ENCODE measurements at regions not wholly inside any gene's neighbourhood (a gene's known extent, or its start where the extent isn't known, plus 50 kb on each side); places are given as distances from the start of the nearest gene placed in this dataset.

DNA sequence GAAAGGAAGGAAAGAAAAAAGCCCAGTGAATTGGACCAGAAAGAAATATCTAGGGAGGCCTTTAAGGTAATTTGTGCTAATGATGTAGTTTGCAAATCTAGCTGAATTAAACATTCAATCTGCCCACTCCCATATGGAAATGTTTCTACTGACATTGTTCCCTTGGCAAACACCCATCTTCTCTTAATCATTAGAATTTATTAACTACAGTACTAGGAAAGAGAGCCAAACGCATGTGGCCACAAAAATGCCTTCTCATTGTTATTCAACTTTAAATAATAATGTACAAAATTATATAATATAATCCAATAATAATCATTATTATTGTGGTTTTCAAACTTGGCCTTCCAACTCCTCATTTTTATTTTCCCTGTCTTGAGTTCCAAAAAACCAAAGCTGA is 234.7 kb downstream of the NHLRC3 start:
- no peaks in the 10 kb centered on the region for H3K36me3 Mint-ChIP-seq (ENCODE audit: low read depth)
- H3K27ac Mint-ChIP-seq: no peak overlapping the region
- no peaks in the 10 kb centered on the region for H3K9me3 Mint-ChIP-seq
- ATAC-seq (no peak), DNase-seq (no peak)
- no peaks in the 10 kb centered on the region for H3K4me1 Mint-ChIP-seq
- H3K4me3 Mint-ChIP-seq: no peak overlapping the region
- H3K27me3 Mint-ChIP-seq: peaks cover 20% of the 10 kb centered on the region

DNA sequence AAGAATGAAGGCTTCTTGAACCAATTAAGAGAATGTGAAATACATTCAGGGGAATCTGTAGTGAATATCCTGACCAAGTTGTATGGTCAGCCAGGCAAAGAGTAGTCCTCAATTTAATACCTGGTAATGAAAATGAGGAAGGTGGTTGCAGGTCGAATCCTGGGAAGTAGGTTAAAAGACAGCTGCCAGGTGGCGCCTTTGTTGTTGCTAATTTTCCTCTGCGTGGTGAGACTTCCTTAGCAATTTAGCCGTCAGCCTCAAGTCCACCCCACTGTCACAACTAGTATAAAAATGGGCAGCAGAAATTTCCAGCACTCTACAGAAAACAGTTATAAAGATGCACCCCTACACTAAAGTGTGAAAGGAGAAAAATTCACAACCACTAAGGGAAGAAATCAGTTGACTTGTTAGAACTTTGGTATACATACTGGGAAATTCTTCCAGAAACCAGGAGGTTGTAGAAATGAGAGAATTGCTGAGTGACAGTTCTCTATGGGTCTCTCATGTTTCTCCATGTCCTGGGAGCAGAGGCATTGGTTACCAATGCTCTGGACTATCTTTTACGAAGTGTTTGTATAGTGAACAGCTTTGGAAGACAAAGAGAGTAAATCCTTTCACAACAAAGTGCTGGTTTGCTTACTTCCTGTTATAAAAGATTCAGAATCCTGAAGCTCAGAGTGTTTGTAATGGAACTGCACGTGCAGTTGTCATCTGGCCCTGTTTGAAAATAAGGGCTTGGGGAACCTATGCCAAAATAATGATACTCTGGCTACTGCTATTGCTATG is 235.9 kb downstream of the NHLRC3 start:
- no peak overlapping the region for H3K4me3 Mint-ChIP-seq
- H3K27me3 Mint-ChIP-seq: peaks cover 14% of the 10 kb centered on the region
- H3K36me3 Mint-ChIP-seq (ENCODE audit: low read depth): no peaks in the 10 kb centered on the region
- no peaks in the 10 kb centered on the region for H3K9me3 Mint-ChIP-seq
- ATAC-seq (no peak), DNase-seq (no peak)
- no peaks in the 10 kb centered on the region for H3K4me1 Mint-ChIP-seq
- no peak overlapping the region for H3K27ac Mint-ChIP-seq

GRCh38 chr13:39274739-39275325 is 236.6 kb downstream of the NHLRC3 start:
- no peaks in the 10 kb centered on the region for H3K36me3 Mint-ChIP-seq (ENCODE audit: low read depth)
- no peaks in the 10 kb centered on the region for H3K4me1 Mint-ChIP-seq
- no peak overlapping the region for H3K4me3 Mint-ChIP-seq
- no peaks in the 10 kb centered on the region for H3K9me3 Mint-ChIP-seq
- ATAC-seq (no peak), DNase-seq (no peak)
- H3K27me3 Mint-ChIP-seq: peaks cover 14% of the 10 kb centered on the region
- H3K27ac Mint-ChIP-seq: no peak overlapping the region

DNA sequence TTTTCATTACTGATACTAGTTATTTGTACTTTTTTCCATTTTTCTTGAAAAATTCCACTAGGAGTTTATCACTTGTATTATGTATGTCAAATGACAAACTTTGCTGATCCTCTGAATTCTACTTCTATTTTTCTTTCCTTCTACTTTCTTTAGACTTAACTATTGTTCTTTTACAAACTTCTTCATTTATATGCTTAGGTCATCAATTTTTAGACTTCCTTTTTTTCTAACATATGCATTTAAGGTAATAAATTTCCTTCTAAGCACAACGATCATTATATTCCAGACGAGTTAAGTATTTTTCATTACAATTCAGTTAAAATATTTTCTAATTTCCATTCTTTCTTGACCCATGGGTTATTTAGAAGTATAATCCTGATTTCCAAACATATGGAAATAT is 240.8 kb downstream of the NHLRC3 start:
- Mint-ChIP-seq H3K27ac (no peak overlapping the region), H3K27me3 (peaks cover 15% of the 10 kb centered on the region), H3K4me3 (no peak overlapping the region), H3K4me1 (no peaks in the 10 kb centered on the region), H3K36me3 (ENCODE audit: low read depth) (no peaks in the 10 kb centered on the region), H3K9me3 (no peaks in the 10 kb centered on the region)
- ATAC-seq: no peak
- DNase-seq: no peak

DNA sequence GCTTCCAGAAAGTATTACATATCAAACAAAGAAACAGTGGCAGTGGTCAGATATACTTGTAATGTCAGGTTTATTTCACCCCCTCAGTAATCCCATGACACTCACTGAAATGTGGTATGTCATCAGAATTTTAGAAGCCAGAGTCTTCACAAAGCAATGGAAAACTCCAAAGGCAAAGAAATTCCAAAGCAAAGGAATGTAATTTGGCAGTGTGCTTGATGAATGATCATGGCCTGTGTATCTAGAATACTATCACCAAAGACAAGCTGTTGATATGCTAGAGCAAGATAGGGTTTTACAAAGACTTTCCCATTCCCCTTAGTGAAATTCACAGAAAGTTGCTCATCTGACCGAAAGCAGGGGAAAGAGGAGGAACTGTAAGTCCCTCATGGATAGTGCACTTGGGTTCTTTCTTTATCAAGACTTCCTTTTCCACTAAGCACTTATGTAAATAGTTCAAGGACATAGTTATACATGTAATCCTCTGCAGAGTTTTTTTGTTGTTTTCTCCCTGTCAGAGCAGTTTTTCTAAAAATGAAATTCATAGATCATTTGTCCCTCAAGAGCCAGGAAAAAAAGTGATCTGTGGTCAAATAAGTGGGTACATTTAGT is 243.4 kb downstream of the NHLRC3 start:
- Mint-ChIP-seq H3K27me3 (peaks cover 15% of the 10 kb centered on the region), H3K9me3 (peaks cover 2% of the 10 kb centered on the region), H3K36me3 (ENCODE audit: low read depth) (no peaks in the 10 kb centered on the region), H3K4me1 (no peaks in the 10 kb centered on the region), H3K27ac (no peak overlapping the region), H3K4me3 (no peak overlapping the region)
- no peak for DNase-seq
- no peak for ATAC-seq

DNA sequence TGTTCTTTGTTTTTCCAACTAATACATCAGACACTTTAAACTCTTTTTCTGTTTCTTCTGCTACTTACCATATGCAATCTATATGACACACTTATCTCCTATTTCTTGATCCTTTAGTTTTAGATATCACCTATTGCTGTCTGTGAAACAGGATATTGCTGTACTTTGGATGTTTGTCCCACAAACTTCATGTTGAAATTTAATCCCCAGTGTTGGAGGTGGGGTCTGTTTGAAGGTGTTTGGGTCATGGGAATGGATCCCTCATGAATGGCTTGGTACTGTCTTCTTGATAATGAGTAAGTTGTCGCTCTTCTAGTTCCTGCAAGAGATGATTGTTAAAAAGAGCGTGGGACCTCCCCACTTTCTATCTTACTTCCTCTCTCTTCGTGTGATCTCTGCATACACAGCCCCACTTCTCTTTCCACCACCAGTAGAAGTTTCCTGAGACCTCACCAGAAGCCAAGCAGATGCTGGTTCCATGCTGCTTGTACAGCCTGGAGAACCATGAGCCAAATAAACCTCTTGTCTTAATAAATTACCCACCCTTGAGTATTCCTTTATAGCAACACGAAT is 244.2 kb downstream of the NHLRC3 start:
- ATAC-seq (no peak), DNase-seq (no peak)
- H3K4me1 Mint-ChIP-seq: no peaks in the 10 kb centered on the region
- H3K27me3 Mint-ChIP-seq: peaks cover 15% of the 10 kb centered on the region
- H3K36me3 Mint-ChIP-seq (ENCODE audit: low read depth): no peaks in the 10 kb centered on the region
- no peak overlapping the region for H3K4me3 Mint-ChIP-seq
- peaks cover 9% of the 10 kb centered on the region for H3K9me3 Mint-ChIP-seq
- no peak overlapping the region for H3K27ac Mint-ChIP-seq

DNA sequence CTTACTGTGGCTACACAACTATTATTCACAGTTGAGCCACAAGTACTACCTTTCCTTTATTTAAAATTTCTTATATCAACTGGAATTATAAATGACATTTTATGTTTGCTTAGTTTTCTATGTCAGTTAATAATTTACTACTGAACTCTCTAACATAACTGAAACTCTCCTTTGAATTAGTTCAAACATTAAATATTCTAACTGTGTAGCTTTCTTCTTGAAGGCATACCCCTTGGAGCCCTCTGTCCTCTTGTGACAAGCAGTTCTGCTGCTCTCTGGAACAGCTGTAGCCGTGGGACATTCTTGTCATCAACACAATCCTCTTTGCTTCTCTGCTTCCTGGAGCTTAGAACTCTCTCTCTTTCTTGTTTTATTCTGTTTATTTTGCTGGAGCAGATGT is 244.8 kb downstream of the NHLRC3 start:
- no peaks in the 10 kb centered on the region for H3K36me3 Mint-ChIP-seq (ENCODE audit: low read depth)
- DNase-seq (no peak), ATAC-seq (no peak)
- no peak overlapping the region for H3K4me3 Mint-ChIP-seq
- no peak overlapping the region for H3K27ac Mint-ChIP-seq
- H3K27me3 Mint-ChIP-seq: peaks cover 15% of the 10 kb centered on the region
- H3K4me1 Mint-ChIP-seq: no peaks in the 10 kb centered on the region
- H3K9me3 Mint-ChIP-seq: peaks cover 9% of the 10 kb centered on the region

DNA sequence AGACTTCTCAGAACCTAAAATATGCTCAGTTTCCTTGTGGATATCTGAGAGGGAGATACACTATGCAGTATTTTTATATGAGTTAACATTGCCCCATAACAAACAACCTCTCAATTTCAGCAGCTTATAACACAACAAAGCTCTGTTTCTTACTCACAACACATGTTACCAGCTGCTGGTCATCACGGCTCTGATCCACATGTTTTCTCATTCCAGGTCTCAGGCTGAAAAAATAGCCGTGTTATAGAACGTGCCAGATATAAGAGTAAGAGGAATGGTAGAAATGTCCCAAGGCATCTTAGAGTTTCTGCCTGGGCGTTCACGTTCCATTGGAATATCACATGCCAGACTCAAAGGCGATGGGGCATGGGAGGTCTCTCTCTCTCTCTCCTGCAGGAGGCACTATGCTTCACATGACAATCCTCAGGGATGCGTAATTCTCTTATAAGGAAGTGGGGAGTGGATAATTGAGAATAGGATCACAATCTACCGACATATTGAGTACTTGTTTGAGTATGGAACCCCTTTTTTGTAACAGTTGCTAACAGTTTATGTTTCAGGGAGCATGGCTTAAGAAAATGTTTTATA is 246.6 kb downstream of the NHLRC3 start:
- ATAC-seq (no peak), DNase-seq (no peak)
- Mint-ChIP-seq H3K4me3 (no peak overlapping the region), H3K9me3 (peaks cover 22% of the 10 kb centered on the region), H3K27me3 (peaks cover 9% of the 10 kb centered on the region), H3K36me3 (ENCODE audit: low read depth) (no peaks in the 10 kb centered on the region), H3K27ac (no peak overlapping the region), H3K4me1 (no peaks in the 10 kb centered on the region)

Measured in activated naive CD8-positive, alpha-beta T cell treated with anti-CD3 and anti-CD28 coated beads, Interleukin-2, amount 50 U/mL, for 24 hours (primary cell).